NCI-H146 treated with DMSO at 0.1 percent for 48 hours (cell line): ENCODE measurements at regions not wholly inside any gene's neighbourhood (a gene's known extent, or its start where the extent isn't known, plus 50 kb on each side); places are given as distances from the start of the nearest gene placed in this dataset.

Experiments used
- DNase-seq: peaks from one replicate; lab custom pipeline; 2025; ENCODE audit not compliant: unreplicated experiment; lab: John Stamatoyannopoulos, UW

- no peak for DNase-seq
Measured at GRCh38 chr4:180710628-180711337, 1532.4 kb upstream of the TENM3 start.

- DNase-seq: no peak
Measured at GRCh38 chr4:180717451-180718033, 1525.7 kb upstream of the TENM3 start.

GRCh38 chr4:180721356-180721755 is 1521.8 kb upstream of the TENM3 start:
- DNase-seq: no peak

GRCh38 chr4:180726611-180727010 is 1516.6 kb upstream of the TENM3 start:
- DNase-seq: no peak

GRCh38 chr4:180727478-180727877 is 1515.7 kb upstream of the TENM3 start:
- DNase-seq: no peak

GRCh38 chr4:180734753-180735432 is 1508.3 kb upstream of the TENM3 start:
- no peak for DNase-seq

- DNase-seq: no peak
Measured at GRCh38 chr4:180741703-180742102, 1501.5 kb upstream of the TENM3 start.

- DNase-seq: no peak
Measured at GRCh38 chr4:180745019-180745418, 1498.2 kb upstream of the TENM3 start.

- no peak for DNase-seq
Measured at GRCh38 chr4:180751009-180751408, 1492.2 kb upstream of the TENM3 start.

- DNase-seq: no peak
Measured at GRCh38 chr4:180757927-180758326, 1485.3 kb upstream of the TENM3 start.

GRCh38 chr4:180766045-180766444 is 1477.2 kb upstream of the TENM3 start:
- DNase-seq: no peak

GRCh38 chr4:180766944-180767729 is 1476.1 kb upstream of the TENM3 start:
- peak; percentile 65 for DNase-seq

GRCh38 chr4:180768610-180769009 is 1474.6 kb upstream of the TENM3 start:
- no peak for DNase-seq

GRCh38 chr4:180769791-180770190 is 1473.4 kb upstream of the TENM3 start:
- no peak for DNase-seq

GRCh38 chr4:180770265-180770664 is 1472.9 kb upstream of the TENM3 start:
- no peak for DNase-seq

GRCh38 chr4:180784940-180785339 is 1458.3 kb upstream of the TENM3 start:
- no peak for DNase-seq

- no peak for DNase-seq
Measured at GRCh38 chr4:180788729-180789128, 1454.5 kb upstream of the TENM3 start.

- no peak for DNase-seq
Measured at GRCh38 chr4:180789929-180790328, 1453.3 kb upstream of the TENM3 start.

GRCh38 chr4:180790471-180790870 is 1452.7 kb upstream of the TENM3 start:
- no peak for DNase-seq

GRCh38 chr4:180792541-180792940 is 1450.7 kb upstream of the TENM3 start:
- no peak for DNase-seq

GRCh38 chr4:180794333-180794732 is 1448.9 kb upstream of the TENM3 start:
- DNase-seq: no peak
